GM12865 (cell line): ENCODE measurements at regions not wholly inside any gene's neighbourhood (a gene's known extent, or its start where the extent isn't known, plus 50 kb on each side); places are given as distances from the start of the nearest gene placed in this dataset.

Source experiments
- DNase-seq: peaks from one replicate; pipeline ENCODE4 v3.0.0; 2010; ENCODE audit warnings: low read depth
- H3K4me3 ChIP-seq: 2 replicates; pipeline ENCODE4 v1.5.1; 2011; ENCODE audit warnings: mild to moderate bottlenecking, low read depth, low read length, control low read depth
- TF ChIP-seq, protein P1 (sequence below): IDR thresholded peaks from 2 replicates; pipeline ENCODE4 v1.5.1; 2011; ENCODE audit warnings: low read length, control low read depth, low read depth, inconsistent platforms; ENCODE audit not compliant: insufficient read depth; ENCODE audit errors: missing control alignments

- no peak overlapping the region for H3K4me3 ChIP-seq
- no peak for DNase-seq
- TF ChIP-seq, protein P1, sequence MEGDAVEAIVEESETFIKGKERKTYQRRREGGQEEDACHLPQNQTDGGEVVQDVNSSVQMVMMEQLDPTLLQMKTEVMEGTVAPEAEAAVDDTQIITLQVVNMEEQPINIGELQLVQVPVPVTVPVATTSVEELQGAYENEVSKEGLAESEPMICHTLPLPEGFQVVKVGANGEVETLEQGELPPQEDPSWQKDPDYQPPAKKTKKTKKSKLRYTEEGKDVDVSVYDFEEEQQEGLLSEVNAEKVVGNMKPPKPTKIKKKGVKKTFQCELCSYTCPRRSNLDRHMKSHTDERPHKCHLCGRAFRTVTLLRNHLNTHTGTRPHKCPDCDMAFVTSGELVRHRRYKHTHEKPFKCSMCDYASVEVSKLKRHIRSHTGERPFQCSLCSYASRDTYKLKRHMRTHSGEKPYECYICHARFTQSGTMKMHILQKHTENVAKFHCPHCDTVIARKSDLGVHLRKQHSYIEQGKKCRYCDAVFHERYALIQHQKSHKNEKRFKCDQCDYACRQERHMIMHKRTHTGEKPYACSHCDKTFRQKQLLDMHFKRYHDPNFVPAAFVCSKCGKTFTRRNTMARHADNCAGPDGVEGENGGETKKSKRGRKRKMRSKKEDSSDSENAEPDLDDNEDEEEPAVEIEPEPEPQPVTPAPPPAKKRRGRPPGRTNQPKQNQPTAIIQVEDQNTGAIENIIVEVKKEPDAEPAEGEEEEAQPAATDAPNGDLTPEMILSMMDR: no peak
These were observed 476.8 kb upstream of the ADARB2 start for GRCh38 chr10:2214092-2214491.

DNA sequence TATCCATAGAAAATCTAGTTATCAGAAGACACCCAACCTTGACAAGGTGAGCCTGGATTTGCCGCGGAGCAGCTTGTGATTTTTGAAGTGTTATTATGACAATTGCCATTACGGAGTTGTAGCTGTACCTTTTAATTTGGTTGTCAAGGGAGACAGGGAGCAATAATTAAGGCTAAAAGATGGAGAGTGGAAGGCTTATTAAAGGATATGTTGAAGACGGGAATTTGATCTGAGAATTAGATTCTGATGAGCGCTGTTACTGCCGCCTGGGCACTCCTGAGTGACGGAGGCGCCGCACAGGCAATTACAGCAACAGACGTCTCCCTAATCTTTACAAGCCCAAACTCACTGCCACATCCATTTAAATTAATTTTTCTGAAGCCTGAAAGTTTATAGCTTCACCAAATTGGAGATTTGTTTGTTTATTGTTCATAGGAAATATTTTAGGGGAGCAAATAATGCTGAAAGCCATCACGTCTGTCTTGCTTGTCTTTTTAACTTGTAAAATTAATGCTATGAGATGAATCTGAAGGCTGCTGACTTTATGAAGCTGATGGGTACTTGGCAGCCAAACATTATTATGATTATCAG is 475.0 kb upstream of the ADARB2 start:
- TF ChIP-seq, protein P1: no peak
- H3K4me3 ChIP-seq: no peak overlapping the region
- DNase-seq: no peak

DNA sequence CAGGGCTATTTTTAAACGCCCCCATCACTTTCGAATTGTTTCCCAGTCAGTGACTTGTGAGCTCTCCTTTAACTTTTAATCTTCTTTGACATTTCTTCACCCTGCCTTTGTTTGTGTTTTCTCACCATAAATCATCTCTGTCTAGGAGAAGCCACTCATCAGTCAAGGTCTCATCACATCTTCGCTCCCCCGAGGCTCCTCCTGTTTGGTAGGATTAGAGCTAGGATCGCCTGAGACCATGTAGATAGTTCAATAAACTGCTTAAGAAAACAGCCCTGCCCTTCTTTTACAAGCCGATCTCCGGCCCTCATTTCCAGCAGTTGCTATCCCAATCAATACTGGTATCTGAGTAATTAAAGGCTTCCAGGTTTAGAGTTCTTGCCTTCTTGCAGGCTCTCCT is 472.8 kb upstream of the ADARB2 start:
- TF ChIP-seq, protein P1: no peak
- no peak overlapping the region for H3K4me3 ChIP-seq
- DNase-seq: no peak

DNA sequence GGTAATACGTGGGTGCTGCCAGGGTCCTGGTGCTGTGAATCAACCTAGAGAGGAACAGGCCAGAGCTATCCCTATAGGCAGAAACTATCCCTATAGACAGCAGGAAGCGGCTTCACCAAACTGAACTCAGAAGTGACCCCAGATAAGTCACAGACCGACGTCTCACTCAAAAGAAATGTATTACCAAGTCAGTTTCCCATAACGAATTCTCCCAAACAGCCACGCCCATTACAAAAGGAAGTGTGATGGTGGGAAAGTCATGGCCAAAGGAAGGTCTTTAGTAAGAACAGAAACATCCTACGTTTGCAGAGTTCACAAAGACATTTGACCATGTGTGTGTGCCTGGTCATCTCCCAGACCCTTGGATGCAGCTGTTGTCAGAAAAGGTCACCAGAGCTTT is 470.8 kb upstream of the ADARB2 start:
- H3K4me3 ChIP-seq: no peak overlapping the region
- TF ChIP-seq, protein P1: no peak
- DNase-seq: no peak

GRCh38 chr10:2207246-2207922 is 470.1 kb upstream of the ADARB2 start:
- DNase-seq: no peak
- TF ChIP-seq, protein P1: no peak
- H3K4me3 ChIP-seq: no peak overlapping the region

DNA sequence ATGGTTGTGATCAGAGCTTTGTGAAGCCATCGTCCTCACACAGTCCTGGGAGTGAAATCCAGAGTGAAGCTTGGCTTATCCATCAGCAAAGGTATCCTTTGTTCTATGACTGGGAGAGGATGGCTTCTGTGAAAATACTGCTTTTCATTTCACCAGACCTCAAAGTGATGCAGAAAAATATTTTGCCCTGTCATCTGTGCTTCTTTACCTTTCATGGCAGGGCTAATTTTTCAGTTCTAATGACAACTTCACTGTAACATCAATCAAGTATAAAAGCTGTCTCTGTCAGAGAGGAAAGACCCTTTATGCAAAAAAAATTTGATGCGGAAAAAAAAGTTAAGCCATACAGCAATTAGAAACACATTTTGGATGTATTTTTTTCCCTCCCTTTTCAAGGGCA is 468.1 kb upstream of the ADARB2 start:
- H3K4me3 ChIP-seq: no peak overlapping the region
- TF ChIP-seq, protein P1: no peak
- DNase-seq: no peak

- no peak for DNase-seq
- TF ChIP-seq, protein P1: no peak
- H3K4me3 ChIP-seq: no peak overlapping the region
These were observed 465.1 kb upstream of the ADARB2 start for GRCh38 chr10:2202401-2202800.
